ENCODE measurements at regions not wholly inside any gene's neighbourhood (a gene's known extent, or its start where the extent isn't known, plus 50 kb on each side); places are given as distances from the start of the nearest gene placed in this dataset.

GRCh38 chr16:47967374-47967773, 188.4 kb downstream of the ABCC12 start:
- DNase-seq = no peak

- no peak for DNase-seq
These were observed 189.5 kb downstream of the ABCC12 start for GRCh38 chr16:47966325-47966724.

GRCh38 chr16:47965439-47965838, 190.4 kb downstream of the ABCC12 start:
- no peak for DNase-seq

GRCh38 chr16:47958726-47959125, 197.1 kb downstream of the ABCC12 start:
- no peak for DNase-seq

GRCh38 chr16:47956916-47957315, 198.9 kb downstream of the ABCC12 start:
- no peak for DNase-seq

GRCh38 chr16:47949714-47950113, 206.1 kb downstream of the ABCC12 start:
- no peak for DNase-seq

GRCh38 chr16:47949276-47949675, 206.5 kb downstream of the ABCC12 start:
- DNase-seq = no peak

- DNase-seq = no peak
These were observed 208.1 kb downstream of the ABCC12 start for GRCh38 chr16:47947723-47948122.

GRCh38 chr16:47946092-47946491, 209.7 kb downstream of the ABCC12 start:
- DNase-seq = no peak

GRCh38 chr16:47944589-47944988, 211.2 kb downstream of the ABCC12 start:
- DNase-seq = no peak

GRCh38 chr16:47943235-47943634, 212.6 kb downstream of the ABCC12 start:
- DNase-seq = no peak

- no peak for DNase-seq
These were observed 215.3 kb downstream of the ABCC12 start for GRCh38 chr16:47940466-47940865.

- no peak for DNase-seq
These were observed 216.1 kb downstream of the ABCC12 start for GRCh38 chr16:47939680-47940079.

- DNase-seq = no peak
These were observed 217.5 kb downstream of the ABCC12 start for GRCh38 chr16:47938272-47938671.

- no peak for DNase-seq
These were observed 227.8 kb downstream of the ABCC12 start for GRCh38 chr16:47928008-47928407.

- no peak for DNase-seq
These were observed 228.5 kb downstream of the ABCC12 start for GRCh38 chr16:47927330-47927729.

- no peak for DNase-seq
These were observed 229.9 kb downstream of the ABCC12 start for GRCh38 chr16:47925811-47926460.

GRCh38 chr16:47924950-47925349, 230.8 kb downstream of the ABCC12 start:
- no peak for DNase-seq

- DNase-seq = no peak
These were observed 234.3 kb downstream of the ABCC12 start for GRCh38 chr16:47921535-47921934.

- no peak for DNase-seq
These were observed 235.1 kb downstream of the ABCC12 start for GRCh38 chr16:47920709-47921108.

- DNase-seq = no peak
These were observed 238.7 kb downstream of the ABCC12 start for GRCh38 chr16:47917118-47917517.

- DNase-seq = no peak
These were observed 239.5 kb downstream of the ABCC12 start for GRCh38 chr16:47916266-47916665.

- no peak for DNase-seq
These were observed 248.7 kb downstream of the ABCC12 start for GRCh38 chr16:47907109-47907508.

- DNase-seq = no peak
These were observed 250.0 kb downstream of the ABCC12 start for GRCh38 chr16:47905771-47906170.

- no peak for DNase-seq
These were observed 251.1 kb downstream of the ABCC12 start for GRCh38 chr16:47904691-47905090.

Data from CD4-positive, alpha-beta T cell treated with Interleukin-17A for 1 hour (primary cell).